ENCODE measurements at regions not wholly inside any gene's neighbourhood (a gene's known extent, or its start where the extent isn't known, plus 50 kb on each side); places are given as distances from the start of the nearest gene placed in this dataset.
"Not testable (repeated sequence)": the region's sequence is repeated elsewhere in the genome, so short reads cannot be mapped to it uniquely, and the experiment has no call there.

DNA sequence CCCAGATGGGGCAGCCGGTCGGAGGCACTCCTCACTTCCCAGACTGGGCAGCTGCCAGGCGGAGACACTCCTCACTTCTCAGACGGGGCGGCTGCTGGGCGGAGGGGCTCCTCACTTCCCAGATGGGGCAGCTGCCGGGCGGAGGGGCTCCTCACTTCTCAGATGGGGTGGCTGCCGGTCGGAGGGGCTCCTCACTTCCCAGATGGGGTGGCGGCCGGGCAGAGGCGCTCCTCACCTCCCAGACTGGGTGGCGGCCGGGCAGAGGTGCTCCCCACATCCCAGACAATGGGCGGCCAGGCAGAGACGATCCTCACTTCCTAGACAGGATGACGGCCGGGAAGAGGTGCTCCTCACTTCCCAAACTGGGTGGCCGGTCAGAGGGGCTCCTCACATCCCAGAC, 55.2 kb upstream of the DHRS4 start:
- not testable (repeated sequence) for DNase-seq (ENCODE audit: low spot score)

DNA sequence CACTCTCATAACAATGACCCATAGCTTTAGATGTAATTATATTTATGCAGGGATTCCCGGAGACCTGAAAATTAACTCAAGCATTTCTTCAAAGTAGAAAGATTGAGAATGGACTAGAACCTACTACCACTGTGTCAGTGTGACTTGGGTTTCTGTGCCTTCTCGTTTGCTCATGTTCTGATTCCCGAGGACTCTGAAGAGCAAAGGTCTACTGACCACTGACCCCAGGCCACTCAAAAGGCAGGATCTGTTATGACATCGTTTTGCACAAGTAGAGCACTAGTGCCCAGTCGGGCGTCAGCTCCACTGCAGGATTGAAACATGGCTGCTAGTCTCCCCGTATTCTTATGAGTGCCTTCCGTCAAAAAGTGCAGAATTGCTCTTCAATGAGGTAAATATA, 53.8 kb upstream of the DHRS4 start:
- no peak for DNase-seq (ENCODE audit: low spot score)

DNA sequence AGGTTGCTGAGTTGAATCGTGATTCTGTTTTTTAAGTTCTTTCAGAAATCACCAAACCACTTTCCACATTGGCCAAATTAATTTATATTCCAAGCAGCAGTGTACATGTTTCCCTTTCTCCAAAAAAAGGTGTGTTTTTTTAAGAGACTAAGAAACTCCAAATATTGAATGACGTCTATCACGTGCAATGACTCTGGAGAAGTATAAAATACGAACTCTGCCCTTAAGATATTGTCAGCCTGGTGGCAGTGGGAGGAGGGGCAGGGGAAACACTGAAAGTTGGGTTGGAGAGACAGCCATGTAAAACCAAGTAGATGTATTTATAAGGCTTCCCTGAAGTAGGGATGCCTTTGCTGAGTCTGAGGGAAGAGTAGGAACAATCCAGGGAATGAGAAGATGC, 50.1 kb upstream of the DHRS4 start:
- DNase-seq (ENCODE audit: low spot score): no peak

Measured in activated CD4-positive, alpha-beta T cell treated with anti-CD3 and anti-CD28 coated beads, Interleukin-2, Interleukin-4, amounts not matched to agents 100 ng/mL and 50 ng/mL, durations not matched to agents 16 hours and 8 hours (primary cell).